ENCODE measurements at regions not wholly inside any gene's neighbourhood (a gene's known extent, or its start where the extent isn't known, plus 50 kb on each side); places are given as distances from the start of the nearest gene placed in this dataset.
A peak's percentile ranks its signal among the peaks of the same experiment; 100 is the strongest.

DNA sequence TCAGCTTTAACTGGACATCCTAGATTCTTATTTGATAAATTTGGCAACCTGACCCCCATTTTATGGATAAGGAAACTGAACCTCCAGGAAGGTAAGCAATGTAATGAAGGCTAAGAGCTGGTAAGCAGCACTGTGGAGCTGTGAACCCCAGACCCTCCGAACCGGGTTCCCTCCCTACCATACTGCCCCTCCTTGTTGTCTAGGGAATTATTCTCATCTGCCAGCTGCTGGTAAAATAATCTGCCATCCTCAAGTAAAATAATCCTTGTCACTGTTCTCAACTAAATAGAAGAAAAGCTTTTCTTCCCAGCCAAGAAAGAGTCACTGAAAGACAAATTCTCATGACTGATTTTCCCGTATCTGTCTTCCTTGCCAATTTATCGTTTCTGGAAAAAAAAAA is 55.8 kb upstream of the PRDX6 start:
- DNase-seq (ENCODE audit: low spot score) = no peak

- no peak for DNase-seq (ENCODE audit: low spot score)
Measured at GRCh38 chr1:173421789-173422188, 55.3 kb upstream of the PRDX6 start.

GRCh38 chr1:173422456-173422976 is 54.6 kb upstream of the PRDX6 start:
- DNase-seq (ENCODE audit: low spot score) = peak; percentile 15

- DNase-seq (ENCODE audit: low spot score) = no peak
Measured at GRCh38 chr1:173423291-173423690, 53.8 kb upstream of the PRDX6 start.

DNA sequence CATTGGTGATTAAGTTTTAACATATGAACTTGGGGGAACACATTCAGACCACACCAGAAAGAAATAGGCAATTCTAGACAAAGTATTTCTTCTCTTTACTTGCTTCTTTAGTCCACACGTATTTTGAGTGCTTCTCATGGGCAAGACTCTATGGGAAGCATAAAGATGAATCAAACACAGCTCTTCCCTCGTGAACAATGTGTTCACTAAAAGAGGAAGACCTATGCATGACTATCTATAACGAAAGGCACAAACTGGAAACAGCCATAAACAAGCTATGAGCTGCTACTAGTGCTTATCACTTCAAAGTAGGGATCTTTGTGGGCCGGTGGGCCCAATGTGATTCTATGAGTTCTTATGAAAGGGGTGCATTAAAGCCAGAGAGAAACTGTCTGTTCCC is 53.0 kb upstream of the PRDX6 start:
- no peak for DNase-seq (ENCODE audit: low spot score)

DNA sequence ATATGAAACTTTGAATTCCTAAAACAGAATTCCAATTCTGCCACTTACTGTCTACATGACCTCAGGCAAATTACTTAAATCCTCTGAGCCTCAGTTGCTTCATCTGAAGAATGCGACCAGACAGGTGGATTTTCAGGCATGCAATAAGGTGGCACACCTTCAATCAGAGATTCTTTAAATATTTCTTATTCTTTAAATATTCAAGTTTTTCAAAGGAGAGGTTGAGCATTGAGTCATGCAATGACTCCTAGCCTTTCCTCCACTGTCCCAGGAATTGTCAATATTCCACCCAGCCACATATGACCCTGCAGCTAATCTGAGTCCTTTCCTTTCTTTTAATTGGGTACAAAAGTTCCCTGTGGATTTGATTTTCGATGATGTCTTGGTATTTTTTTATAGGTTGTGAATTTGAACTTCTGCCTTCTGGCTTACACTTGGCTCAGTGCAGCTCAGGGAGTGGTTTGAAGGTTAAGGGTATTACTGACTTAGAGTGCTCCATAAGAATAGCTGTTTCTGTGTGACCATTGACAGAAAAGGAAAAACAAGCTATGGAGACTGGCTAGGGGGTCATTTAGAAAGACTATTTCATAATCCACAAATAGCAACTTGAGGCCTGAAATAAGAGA is 52.2 kb upstream of the PRDX6 start:
- DNase-seq (ENCODE audit: low spot score) = no peak

GRCh38 chr1:173426057-173426456 is 51.1 kb upstream of the PRDX6 start:
- no peak for DNase-seq (ENCODE audit: low spot score)

- no peak for DNase-seq (ENCODE audit: low spot score)
Measured at GRCh38 chr1:173427146-173428054, 49.7 kb upstream of the PRDX6 start.
